ENCODE measurements at regions not wholly inside any gene's neighbourhood (a gene's known extent, or its start where the extent isn't known, plus 50 kb on each side); places are given as distances from the start of the nearest gene placed in this dataset.
"Not testable (repeated sequence)": the region's sequence is repeated elsewhere in the genome, so short reads cannot be mapped to it uniquely, and the experiment has no call there.

- DNase-seq = no peak
These were observed 245.9 kb downstream of the FGFR2 start for GRCh38 chr10:121352231-121352855.

- no peak for DNase-seq
These were observed 243.1 kb downstream of the FGFR2 start for GRCh38 chr10:121355161-121355560.

GRCh38 chr10:121356183-121356582, 242.1 kb downstream of the FGFR2 start:
- DNase-seq = no peak

GRCh38 chr10:121357401-121357800, 240.8 kb downstream of the FGFR2 start:
- DNase-seq = no peak

GRCh38 chr10:121362026-121362425, 236.2 kb downstream of the FGFR2 start:
- no peak for DNase-seq

- no peak for DNase-seq
These were observed 232.7 kb downstream of the FGFR2 start for GRCh38 chr10:121365566-121365965.

- DNase-seq = no peak
These were observed 229.8 kb downstream of the FGFR2 start for GRCh38 chr10:121368347-121369025.

GRCh38 chr10:121369616-121370015, 228.6 kb downstream of the FGFR2 start:
- DNase-seq = no peak

GRCh38 chr10:121371836-121372235, 226.4 kb downstream of the FGFR2 start:
- DNase-seq = no peak

GRCh38 chr10:121373411-121373810, 224.8 kb downstream of the FGFR2 start:
- no peak for DNase-seq

GRCh38 chr10:121374121-121374520, 224.1 kb downstream of the FGFR2 start:
- no peak for DNase-seq

- no peak for DNase-seq
These were observed 223.1 kb downstream of the FGFR2 start for GRCh38 chr10:121375172-121375571.

- no peak for DNase-seq
These were observed 219.9 kb downstream of the FGFR2 start for GRCh38 chr10:121378251-121378801.

- no peak for DNase-seq
These were observed 219.2 kb downstream of the FGFR2 start for GRCh38 chr10:121379013-121379412.

- DNase-seq = no peak
These were observed 218.0 kb downstream of the FGFR2 start for GRCh38 chr10:121380211-121380610.

- DNase-seq = not testable (repeated sequence)
These were observed 216.2 kb downstream of the FGFR2 start for GRCh38 chr10:121382029-121382520.

GRCh38 chr10:121385136-121385535, 213.1 kb downstream of the FGFR2 start:
- DNase-seq = no peak

- no peak for DNase-seq
These were observed 205.6 kb downstream of the FGFR2 start for GRCh38 chr10:121392657-121393056.

GRCh38 chr10:121393522-121393921, 204.7 kb downstream of the FGFR2 start:
- DNase-seq = no peak

GRCh38 chr10:121400507-121400906, 197.7 kb downstream of the FGFR2 start:
- not testable (repeated sequence) for DNase-seq

GRCh38 chr10:121403527-121403926, 194.7 kb downstream of the FGFR2 start:
- no peak for DNase-seq

GRCh38 chr10:121404611-121405010, 193.6 kb downstream of the FGFR2 start:
- DNase-seq = no peak

- DNase-seq = no peak
These were observed 193.1 kb downstream of the FGFR2 start for GRCh38 chr10:121405096-121405495.

GRCh38 chr10:121405549-121405948, 192.7 kb downstream of the FGFR2 start:
- no peak for DNase-seq

Measured in NCI-H2081 (cell line).